ENCODE measurements at regions not wholly inside any gene's neighbourhood (a gene's known extent, or its start where the extent isn't known, plus 50 kb on each side); places are given as distances from the start of the nearest gene placed in this dataset.
A peak's percentile ranks its signal among the peaks of the same experiment; 100 is the strongest.
"Not testable (repeated sequence)": the region's sequence is repeated elsewhere in the genome, so short reads cannot be mapped to it uniquely, and the experiment has no call there.

GRCh38 chr13:22926748-22927400, 253.9 kb upstream of the SGCG start:
- no peak for DNase-seq (ENCODE audit: low spot score)
- no peak for FAIRE-seq

DNA sequence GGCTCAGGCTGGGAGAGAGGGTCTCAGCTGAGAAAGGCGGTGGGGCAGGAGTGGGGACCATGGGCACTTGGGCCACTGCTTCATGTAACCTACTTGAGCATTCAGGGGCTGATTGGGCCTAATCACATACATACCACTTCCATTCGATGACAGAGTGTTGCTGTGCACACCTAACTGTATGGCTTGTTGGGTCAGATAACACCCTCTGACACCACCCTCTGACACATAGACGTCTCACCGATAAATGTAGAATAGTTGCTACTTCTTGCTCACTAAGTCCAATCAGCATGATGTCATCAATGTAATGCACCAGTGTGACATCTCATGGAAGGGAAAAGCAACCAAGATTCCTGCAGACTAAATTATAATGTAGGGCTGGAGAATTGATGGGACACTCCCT, 252.9 kb upstream of the SGCG start:
- DNase-seq (ENCODE audit: low spot score): peak; percentile 24
- not testable (repeated sequence) for FAIRE-seq

DNA sequence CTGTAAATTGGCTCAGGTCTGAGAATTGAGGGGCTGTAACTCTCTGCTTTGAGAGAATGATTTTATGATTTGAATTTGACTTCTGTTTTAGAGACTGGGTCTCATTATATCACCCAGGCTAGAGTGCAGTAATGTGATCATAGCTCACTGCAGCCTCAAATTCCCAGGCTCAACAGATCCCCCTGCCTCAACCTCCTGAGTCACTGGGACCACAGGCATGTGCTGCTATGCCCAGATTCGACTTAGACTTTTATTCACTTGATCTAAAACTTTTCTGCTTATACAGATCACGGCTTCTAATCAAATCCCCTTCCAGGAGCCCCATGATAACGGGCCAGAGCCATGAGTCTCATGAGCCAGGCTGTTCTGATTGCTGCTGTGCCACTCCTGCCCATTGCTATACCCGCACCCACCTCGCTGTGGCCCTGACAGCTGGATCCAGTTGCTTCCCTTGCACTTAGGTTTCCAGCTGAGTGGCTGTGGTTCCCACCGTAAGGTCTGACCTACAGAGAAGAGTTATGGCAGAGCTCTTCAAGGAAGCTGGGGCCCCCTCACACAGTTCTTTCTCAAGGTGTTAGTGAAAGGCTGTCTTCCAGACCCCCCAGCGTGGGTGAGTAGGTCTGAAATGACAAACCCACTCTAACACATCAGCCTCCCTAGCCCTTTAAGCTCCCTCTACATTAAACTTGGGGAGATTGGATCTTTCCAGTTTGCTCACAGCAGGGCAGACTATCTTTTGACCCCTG, 251.2 kb upstream of the SGCG start:
- DNase-seq (ENCODE audit: low spot score): no peak
- FAIRE-seq: no peak

GRCh38 chr13:22931576-22931975, 249.2 kb upstream of the SGCG start:
- DNase-seq (ENCODE audit: low spot score): no peak
- no peak for FAIRE-seq

GRCh38 chr13:22932632-22933412, 248.0 kb upstream of the SGCG start:
- FAIRE-seq; DNase-seq (ENCODE audit: low spot score): not testable (repeated sequence)

DNA sequence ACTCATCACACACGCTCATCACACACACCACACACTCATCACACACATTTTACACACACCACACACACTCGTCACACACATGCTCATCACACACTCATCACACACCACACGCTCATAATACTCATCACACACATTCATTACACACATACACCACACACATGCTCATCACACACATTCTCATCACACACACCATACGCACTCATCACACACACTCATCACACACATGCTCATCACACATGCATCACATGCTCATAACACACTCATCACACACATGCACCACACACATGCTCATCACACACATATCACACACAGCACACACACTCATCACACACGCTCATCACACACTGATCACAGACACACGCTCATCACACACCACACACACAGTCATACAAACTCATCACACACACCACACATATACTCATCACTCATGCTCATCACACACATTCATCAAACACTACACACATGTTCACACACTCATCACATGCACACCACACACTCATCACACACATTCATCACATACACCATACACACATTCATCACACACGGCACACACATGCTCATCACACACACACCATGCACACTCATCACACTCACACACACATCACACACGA, 247.1 kb upstream of the SGCG start:
- FAIRE-seq (no peak), DNase-seq (ENCODE audit: low spot score) (no peak)

DNA sequence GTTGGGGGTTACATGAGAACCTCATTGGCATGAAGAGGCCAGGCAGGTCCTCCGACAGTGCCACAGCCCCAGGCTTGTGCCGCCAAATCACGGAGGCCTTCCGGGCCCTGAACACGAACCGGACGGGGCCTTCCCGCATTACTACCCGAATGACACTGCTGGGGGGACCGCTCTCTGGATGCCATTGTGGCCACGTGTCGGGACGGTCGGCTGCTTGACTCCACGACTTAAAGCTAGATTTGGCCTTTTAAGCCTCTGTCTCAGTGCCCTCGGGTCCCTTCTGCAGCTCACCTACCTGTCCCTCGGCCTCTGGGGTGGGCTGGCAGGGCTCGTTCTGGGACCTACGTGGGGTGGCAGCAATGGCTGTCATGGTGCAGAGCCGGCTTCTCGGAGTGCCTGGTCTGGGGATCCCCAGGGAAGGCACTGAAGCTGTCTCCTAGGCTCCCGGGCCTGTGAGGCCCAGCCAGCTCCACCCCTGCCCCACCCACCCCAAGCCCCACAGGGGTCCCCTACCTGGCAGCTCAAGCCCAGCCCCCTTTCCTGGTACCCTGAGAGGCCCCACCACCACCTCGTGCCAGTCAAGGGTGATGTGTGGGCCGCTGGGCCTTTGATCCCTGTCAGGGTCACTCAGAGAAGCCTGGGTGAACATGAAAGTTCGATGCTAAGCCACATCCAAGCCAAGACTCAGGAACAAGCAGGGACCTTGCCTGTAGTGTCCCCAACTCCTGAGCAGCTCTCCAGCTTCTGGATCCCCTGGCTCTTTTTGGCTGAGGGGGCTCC, 245.8 kb upstream of the SGCG start:
- no peak for DNase-seq (ENCODE audit: low spot score)
- FAIRE-seq: no peak

GRCh38 chr13:22936228-22936627, 244.6 kb upstream of the SGCG start:
- no peak for DNase-seq (ENCODE audit: low spot score)
- FAIRE-seq: no peak

DNA sequence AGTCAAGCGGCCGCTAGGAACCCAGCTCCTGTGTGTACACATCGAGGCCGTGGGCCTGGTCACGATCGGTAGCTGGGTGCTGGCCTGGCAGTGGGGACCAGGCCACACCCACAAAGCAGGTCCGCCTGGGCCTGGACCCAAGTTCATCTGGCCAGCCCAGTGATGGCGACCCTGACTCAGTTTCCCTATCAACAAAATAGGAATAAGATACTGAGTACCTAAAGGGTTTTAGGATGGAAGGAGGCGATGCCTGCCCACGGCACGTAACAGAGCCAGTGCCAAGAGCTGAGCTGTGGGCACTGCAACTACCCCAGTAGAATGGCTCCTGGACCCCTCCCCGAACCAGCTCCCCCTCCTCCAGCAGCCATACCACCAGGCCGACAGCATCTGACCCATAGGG, 243.5 kb upstream of the SGCG start:
- no peak for FAIRE-seq
- DNase-seq (ENCODE audit: low spot score): no peak

DNA sequence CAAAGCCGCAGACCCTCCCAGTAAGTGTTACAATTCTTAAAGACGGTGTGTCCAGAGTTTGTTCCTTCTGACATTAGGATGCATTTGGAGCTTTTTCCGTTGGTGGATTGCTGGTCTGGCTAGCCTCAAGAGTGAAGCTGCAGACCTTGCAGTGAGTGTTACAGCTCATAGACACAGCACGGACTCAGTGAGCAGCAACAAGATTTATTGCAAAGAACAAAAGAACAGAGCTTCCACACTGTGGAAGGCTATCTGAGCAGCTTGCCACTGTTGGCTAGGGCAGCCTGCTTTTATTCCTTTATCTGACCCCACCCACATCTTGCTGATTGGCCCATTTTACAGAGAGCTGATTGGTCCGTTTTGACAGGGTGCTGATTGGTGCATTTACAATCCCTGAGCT, 242.8 kb upstream of the SGCG start:
- DNase-seq (ENCODE audit: low spot score) (no peak), FAIRE-seq (no peak)

- FAIRE-seq: no peak
- DNase-seq (ENCODE audit: low spot score): no peak
These were observed 242.2 kb upstream of the SGCG start for GRCh38 chr13:22938576-22938975.

GRCh38 chr13:22939157-22939556, 241.6 kb upstream of the SGCG start:
- FAIRE-seq: no peak
- no peak for DNase-seq (ENCODE audit: low spot score)

- DNase-seq (ENCODE audit: low spot score) (no peak), FAIRE-seq (no peak)
These were observed 240.6 kb upstream of the SGCG start for GRCh38 chr13:22940090-22940710.

DNA sequence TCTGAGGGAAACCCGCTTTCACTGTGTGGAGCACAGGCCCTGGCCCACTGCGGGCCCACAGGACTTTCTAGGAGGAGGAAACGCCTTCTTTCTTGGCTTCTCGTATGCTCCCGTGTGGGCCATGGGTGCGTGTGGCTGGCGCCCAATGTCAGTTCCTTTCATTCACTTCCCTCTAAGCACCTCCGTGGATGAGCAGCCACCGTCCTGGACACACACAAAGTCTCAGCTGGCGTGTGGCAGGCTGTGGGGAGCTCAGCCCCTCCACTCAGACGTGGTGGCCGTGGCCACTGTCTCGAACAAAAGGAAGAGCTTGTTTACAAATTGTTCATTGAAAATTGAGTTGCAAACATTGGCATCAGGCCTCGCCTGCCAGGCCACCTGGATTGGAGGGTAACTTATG, 240.0 kb upstream of the SGCG start:
- FAIRE-seq: no peak
- DNase-seq (ENCODE audit: low spot score): no peak

- DNase-seq (ENCODE audit: low spot score); FAIRE-seq: not testable (repeated sequence)
These were observed 239.3 kb upstream of the SGCG start for GRCh38 chr13:22941495-22941894.

- DNase-seq (ENCODE audit: low spot score); FAIRE-seq: not testable (repeated sequence)
These were observed 237.9 kb upstream of the SGCG start for GRCh38 chr13:22942831-22943230.

GRCh38 chr13:22944378-22944777, 236.4 kb upstream of the SGCG start:
- DNase-seq (ENCODE audit: low spot score): no peak
- FAIRE-seq: no peak

GRCh38 chr13:22945321-22946226, 235.2 kb upstream of the SGCG start:
- DNase-seq (ENCODE audit: low spot score): no peak
- FAIRE-seq: no peak

DNA sequence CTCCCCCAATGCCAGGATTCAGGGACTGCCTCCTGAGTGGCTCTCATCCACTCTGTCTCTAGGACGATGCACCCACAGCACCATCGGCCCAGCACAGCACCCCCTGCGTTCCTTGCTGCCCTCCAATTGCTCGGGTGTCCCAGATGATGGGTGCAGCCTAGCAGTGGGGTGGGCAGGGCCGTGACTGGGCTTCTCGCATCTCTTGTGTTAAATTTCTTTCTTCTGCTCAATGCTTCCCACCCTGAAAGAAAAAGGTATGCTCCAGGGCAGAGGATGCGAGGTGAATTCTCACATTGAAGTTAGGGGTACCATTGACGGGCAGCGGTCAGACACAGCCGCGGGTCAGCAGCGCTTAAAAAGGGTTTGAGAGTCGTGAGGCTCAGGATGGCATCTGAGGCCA, 232.4 kb upstream of the SGCG start:
- FAIRE-seq: no peak

GRCh38 chr13:22952018-22952417, 228.8 kb upstream of the SGCG start:
- not testable (repeated sequence) for FAIRE-seq; DNase-seq (ENCODE audit: low spot score)

More for the DNA sequence above, 232.4 kb upstream of the SGCG start:
- DNase-seq (ENCODE audit: low spot score): no peak
